ENCODE measurements at regions not wholly inside any gene's neighbourhood (a gene's known extent, or its start where the extent isn't known, plus 50 kb on each side); places are given as distances from the start of the nearest gene placed in this dataset.
"Not testable (repeated sequence)": the region's sequence is repeated elsewhere in the genome, so short reads cannot be mapped to it uniquely, and the experiment has no call there.

GRCh38 chr4:84001876-84002569 is 466.1 kb downstream of the GPAT3 start:
- ATAC-seq (replicated peaks) (no peak), DNase-seq (no peak)
- H3K9me3 Mint-ChIP-seq: peaks cover 0 to 4% of the 10 kb centered on the region in 2 donors
- H3K27ac Mint-ChIP-seq: no peak overlapping the region
- no peaks in the 10 kb centered on the region for H3K36me3 Mint-ChIP-seq (ENCODE audit: insufficient read depth)
- no peak overlapping the region for H3K4me3 Mint-ChIP-seq
- no peaks in the 10 kb centered on the region for H3K4me1 Mint-ChIP-seq (ENCODE audit: low read depth in 2 of 2)
- no peaks in the 10 kb centered on the region for H3K27me3 Mint-ChIP-seq

- DNase-seq: no peak
- Mint-ChIP-seq H3K27me3 (no peaks in the 10 kb centered on the region), H3K9me3 (peaks cover 0 to 1% of the 10 kb centered on the region in 2 donors), H3K27ac (no peak overlapping the region), H3K4me3 (no peak overlapping the region), H3K4me1 (ENCODE audit: low read depth in 2 of 2) (no peaks in the 10 kb centered on the region), H3K36me3 (ENCODE audit: insufficient read depth) (no peaks in the 10 kb centered on the region)
- ATAC-seq (replicated peaks): no peak
These were observed 460.3 kb downstream of the GPAT3 start for GRCh38 chr4:83996254-83996653.

GRCh38 chr4:83993774-83994173 is 457.9 kb downstream of the GPAT3 start:
- H3K9me3 Mint-ChIP-seq: peaks cover 0 to 1% of the 10 kb centered on the region in 2 donors
- no peak for ATAC-seq (replicated peaks)
- DNase-seq: no peak
- H3K4me3 Mint-ChIP-seq: no peak overlapping the region
- no peak overlapping the region for H3K27ac Mint-ChIP-seq
- H3K36me3 Mint-ChIP-seq (ENCODE audit: insufficient read depth): no peaks in the 10 kb centered on the region
- H3K27me3 Mint-ChIP-seq: no peaks in the 10 kb centered on the region
- no peaks in the 10 kb centered on the region for H3K4me1 Mint-ChIP-seq (ENCODE audit: low read depth in 2 of 2)

GRCh38 chr4:83989835-83990234 is 453.9 kb downstream of the GPAT3 start:
- H3K4me3 Mint-ChIP-seq: no peak overlapping the region
- no peak for DNase-seq
- peaks cover 0 to 5% of the 10 kb centered on the region in 2 donors for H3K9me3 Mint-ChIP-seq
- no peaks in the 10 kb centered on the region for H3K4me1 Mint-ChIP-seq (ENCODE audit: low read depth in 2 of 2)
- no peak overlapping the region for H3K27ac Mint-ChIP-seq
- no peak for ATAC-seq (replicated peaks)
- no peaks in the 10 kb centered on the region for H3K27me3 Mint-ChIP-seq
- no peaks in the 10 kb centered on the region for H3K36me3 Mint-ChIP-seq (ENCODE audit: insufficient read depth)

GRCh38 chr4:83981156-83981555 is 445.2 kb downstream of the GPAT3 start:
- Mint-ChIP-seq H3K27ac (no peak overlapping the region), H3K9me3 (no peaks in the 10 kb centered on the region), H3K27me3 (no peaks in the 10 kb centered on the region), H3K36me3 (ENCODE audit: insufficient read depth) (no peaks in the 10 kb centered on the region), H3K4me3 (no peak overlapping the region), H3K4me1 (ENCODE audit: low read depth in 2 of 2) (no peaks in the 10 kb centered on the region)
- ATAC-seq (replicated peaks): no peak
- no peak for DNase-seq

- ATAC-seq (replicated peaks) (no peak), DNase-seq (no peak)
- Mint-ChIP-seq H3K9me3 (no peaks in the 10 kb centered on the region), H3K27me3 (no peaks in the 10 kb centered on the region), H3K27ac (no peak overlapping the region), H3K4me1 (ENCODE audit: low read depth in 2 of 2) (no peaks in the 10 kb centered on the region), H3K36me3 (ENCODE audit: insufficient read depth) (no peaks in the 10 kb centered on the region), H3K4me3 (no peak overlapping the region)
These were observed 443.9 kb downstream of the GPAT3 start for GRCh38 chr4:83979773-83980172.

GRCh38 chr4:83974111-83974780 is 438.3 kb downstream of the GPAT3 start:
- Mint-ChIP-seq H3K36me3 (ENCODE audit: insufficient read depth) (no peaks in the 10 kb centered on the region), H3K4me1 (ENCODE audit: low read depth in 2 of 2) (no peaks in the 10 kb centered on the region), H3K27ac (no peak overlapping the region), H3K27me3 (no peaks in the 10 kb centered on the region), H3K4me3 (no peak overlapping the region), H3K9me3 (no peaks in the 10 kb centered on the region)
- ATAC-seq (replicated peaks) (no peak), DNase-seq (no peak)

GRCh38 chr4:83964996-83965541 is 429.2 kb downstream of the GPAT3 start:
- H3K4me1 Mint-ChIP-seq (ENCODE audit: low read depth in 2 of 2): no peaks in the 10 kb centered on the region
- DNase-seq (no peak), ATAC-seq (replicated peaks) (no peak)

GRCh38 chr4:83962492-83962891 is 426.6 kb downstream of the GPAT3 start:
- H3K27ac Mint-ChIP-seq: no peak overlapping the region
- no peaks in the 10 kb centered on the region for H3K27me3 Mint-ChIP-seq
- DNase-seq: no peak
- no peaks in the 10 kb centered on the region for H3K4me1 Mint-ChIP-seq (ENCODE audit: low read depth in 2 of 2)
- H3K36me3 Mint-ChIP-seq (ENCODE audit: insufficient read depth): no peaks in the 10 kb centered on the region
- no peak overlapping the region for H3K4me3 Mint-ChIP-seq
- peaks cover 0 to 9% of the 10 kb centered on the region in 2 donors for H3K9me3 Mint-ChIP-seq
- no peak for ATAC-seq (replicated peaks)

More at GRCh38 chr4:83964996-83965541, 429.2 kb downstream of the GPAT3 start:
- H3K4me3 Mint-ChIP-seq: no peak overlapping the region
- peaks cover 0 to 9% of the 10 kb centered on the region in 2 donors for H3K9me3 Mint-ChIP-seq
- no peak overlapping the region for H3K27ac Mint-ChIP-seq
- H3K36me3 Mint-ChIP-seq (ENCODE audit: insufficient read depth): no peaks in the 10 kb centered on the region
- no peaks in the 10 kb centered on the region for H3K27me3 Mint-ChIP-seq

GRCh38 chr4:83961575-83961974 is 425.7 kb downstream of the GPAT3 start:
- no peaks in the 10 kb centered on the region for H3K4me1 Mint-ChIP-seq (ENCODE audit: low read depth in 2 of 2)
- no peak overlapping the region for H3K27ac Mint-ChIP-seq
- no peak overlapping the region for H3K4me3 Mint-ChIP-seq
- ATAC-seq (replicated peaks) (no peak), DNase-seq (no peak)
- H3K27me3 Mint-ChIP-seq: no peaks in the 10 kb centered on the region
- peaks cover 4 to 8% of the 10 kb centered on the region in 2 donors for H3K9me3 Mint-ChIP-seq
- no peaks in the 10 kb centered on the region for H3K36me3 Mint-ChIP-seq (ENCODE audit: insufficient read depth)

- ATAC-seq (replicated peaks) (no peak), DNase-seq (no peak)
- Mint-ChIP-seq H3K9me3 (peaks cover 3 to 8% of the 10 kb centered on the region in 2 donors), H3K36me3 (ENCODE audit: insufficient read depth) (no peaks in the 10 kb centered on the region), H3K27ac (no peak overlapping the region), H3K27me3 (no peaks in the 10 kb centered on the region), H3K4me3 (no peak overlapping the region), H3K4me1 (ENCODE audit: low read depth in 2 of 2) (no peaks in the 10 kb centered on the region)
These were observed 423.3 kb downstream of the GPAT3 start for GRCh38 chr4:83959160-83959559.

GRCh38 chr4:83947830-83948193 is 411.9 kb downstream of the GPAT3 start:
- no peak for ATAC-seq (replicated peaks)
- H3K9me3 Mint-ChIP-seq: no peaks in the 10 kb centered on the region
- no peak overlapping the region for H3K27ac Mint-ChIP-seq
- no peaks in the 10 kb centered on the region for H3K27me3 Mint-ChIP-seq
- H3K4me1 Mint-ChIP-seq (ENCODE audit: low read depth in 2 of 2): no peaks in the 10 kb centered on the region
- no peak for DNase-seq
- H3K4me3 Mint-ChIP-seq: no peak overlapping the region
- no peaks in the 10 kb centered on the region for H3K36me3 Mint-ChIP-seq (ENCODE audit: insufficient read depth)

GRCh38 chr4:83947125-83947829 is 411.4 kb downstream of the GPAT3 start:
- DNase-seq: no peak
- no peak for ATAC-seq (replicated peaks)
- Mint-ChIP-seq H3K4me3 (no peak overlapping the region), H3K27me3 (no peaks in the 10 kb centered on the region), H3K27ac (no peak overlapping the region), H3K36me3 (ENCODE audit: insufficient read depth) (no peaks in the 10 kb centered on the region), H3K9me3 (no peaks in the 10 kb centered on the region), H3K4me1 (ENCODE audit: low read depth in 2 of 2) (no peaks in the 10 kb centered on the region)

- H3K9me3 Mint-ChIP-seq; ATAC-seq (replicated peaks); H3K27ac Mint-ChIP-seq; H3K27me3 Mint-ChIP-seq; DNase-seq; H3K4me1 Mint-ChIP-seq (ENCODE audit: low read depth in 2 of 2); H3K4me3 Mint-ChIP-seq; H3K36me3 Mint-ChIP-seq (ENCODE audit: insufficient read depth): not testable (repeated sequence)
These were observed 407.8 kb downstream of the GPAT3 start for GRCh38 chr4:83943691-83944090.
